HepG2 (cell line): ENCODE measurements at regions not wholly inside any gene's neighbourhood (a gene's known extent, or its start where the extent isn't known, plus 50 kb on each side); places are given as distances from the start of the nearest gene placed in this dataset.

Experiments used
- ATAC-seq: fragments of 200-7000 bp; cut with Tn5 transposase; 3 replicates; pipeline ENCODE4 v1.9.1; 2020; ENCODE audit warnings: mild to moderate bottlenecking, moderate library complexity
- BruUV-seq: library from RNA; stranded (reverse); fragments of 400-500 nt; replicated peaks from 2 replicates; lab custom pipeline; 2021; lab: Mats Ljungman, UMichigan
- CTCF ChIA-PET: fragments of 300-600 bp; formaldehyde crosslinking; extraction: SDS; loops from one replicate; lab custom pipeline; 2021; ENCODE audit warnings: low total read pairs, inconsistent platforms, low intra/inter-chr PET ratio; lab: Yijun Ruan, JAX
- POLR2A ChIA-PET: fragments of 350-600 bp; sonication (Branson Sonifier 250); formaldehyde crosslinking; loops from one replicate; lab custom pipeline; 2020; ENCODE audit warnings: antibody characterized with exemption, inconsistent platforms; lab: Yijun Ruan, JAX
- DNase-seq: peaks from one replicate; pipeline ENCODE4 v3.0.0-alpha.2; 2015; ENCODE audit warnings: low spot score
- FAIRE-seq: peaks from 3 replicates; lab custom pipeline; 2011; peaks lifted over from hg19 to GRCh38; lab: Jason Lieb, UNC
- H2AFZ ChIP-seq: one replicate; pipeline ENCODE4 v1.6.1; 2011; ENCODE audit warnings: low read length, inconsistent platforms
- H3K27ac ChIP-seq: fragments of 300-600 bp; 3 replicates; pipeline ENCODE4 v1.8.0; 2011; ENCODE audit warnings: mixed run types, mild to moderate bottlenecking, mixed read lengths, low read length, inconsistent platforms; ENCODE audit not compliant: insufficient read depth; ENCODE audit errors: extremely low read length
- H3K27me3 ChIP-seq, 2 experiments: fragments of 200-600 bp in 1 of 2; 2 replicates in 1 of 2; 3 replicates in 1 of 2; pipeline versions ENCODE4 v1.6.0 to v1.8.0; 2011; ENCODE audit warnings: low read length in 2 of 2, mild to moderate bottlenecking in 2 of 2, moderate library complexity in 2 of 2, inconsistent platforms in 1 of 2; ENCODE audit not compliant: insufficient read depth in 2 of 2, control insufficient read depth in 1 of 2
- H3K36me3 ChIP-seq, 2 experiments: fragments of 200-600 bp in 1 of 2; replicated peaks in 1 of 2; 2 replicates in 1 of 2; 3 replicates in 1 of 2; pipeline versions ENCODE4 v1.5.1 to v1.8.0; 2011; ENCODE audit warnings: low read length in 2 of 2, inconsistent platforms in 1 of 2; ENCODE audit not compliant: insufficient read depth in 2 of 2, control insufficient read depth in 1 of 2
- H3K4me1 ChIP-seq: 2 replicates; pipeline ENCODE4 v1.5.1; 2012; ENCODE audit warnings: low read length, inconsistent platforms; ENCODE audit not compliant: insufficient read depth
- H3K4me2 ChIP-seq: 2 replicates; pipeline ENCODE4 v1.6.0; 2011; ENCODE audit warnings: low read depth, low read length, inconsistent platforms
- H3K4me3 ChIP-seq, 3 experiments: fragments of 200-600 bp in 1 of 3; sonication (generic), shearing (Covaris generic) in 1 of 3; replicated peaks in 1 of 3; 2 replicates each; pipeline ENCODE4 v1.5.1; 2011 to 2016; ENCODE audit warnings: low read length in 3 of 3, inconsistent platforms in 2 of 3, low read depth in 2 of 3, mild to moderate bottlenecking in 2 of 3, control low read depth in 1 of 3, mixed read lengths in 1 of 3; ENCODE audit not compliant: insufficient read depth in 1 of 3
- H3K79me2 ChIP-seq: one replicate; pipeline ENCODE4 v1.6.1; 2011; ENCODE audit warnings: low read length, inconsistent platforms; ENCODE audit not compliant: insufficient read depth
- H3K9ac ChIP-seq: 2 replicates; pipeline ENCODE4 v1.6.0; 2011; ENCODE audit warnings: mild to moderate bottlenecking, low read depth, low read length, inconsistent platforms; ENCODE audit not compliant: insufficient read depth
- H3K9me3 ChIP-seq: 2 replicates; pipeline ENCODE4 v1.5.1; 2012; ENCODE audit warnings: mild to moderate bottlenecking, low read length
- H4K20me1 ChIP-seq: 2 replicates; pipeline ENCODE4 v1.6.0; 2011; ENCODE audit warnings: inconsistent platforms, mild to moderate bottlenecking, low read length, moderate library complexity; ENCODE audit not compliant: insufficient read depth
- AHR ChIP-seq: IDR thresholded peaks from 2 replicates; pipeline ENCODE4 v1.6.1; 2018; ENCODE audit warnings: missing genetic modification reagents, missing compliant biosample characterization
- BRCA1 ChIP-seq: sonication (generic); formaldehyde crosslinking; IDR thresholded peaks from 2 replicates; pipeline ENCODE4 v1.4.0; 2020; ENCODE audit warnings: missing genetic modification reagents
- BRD4 ChIP-seq: sonication (generic); formaldehyde crosslinking; IDR thresholded peaks from 2 replicates; pipeline ENCODE4 v1.4.0; 2020; ENCODE audit warnings: missing genetic modification reagents
- CBFB ChIP-seq: sonication (generic); formaldehyde crosslinking; IDR thresholded peaks from 2 replicates; pipeline ENCODE4 v1.4.0; 2020; ENCODE audit warnings: missing genetic modification reagents
- CC2D1A ChIP-seq: sonication (generic); formaldehyde crosslinking; IDR thresholded peaks from 2 replicates; pipeline ENCODE4 v1.8.1; 2023; ENCODE audit warnings: mild to moderate bottlenecking, missing genetic modification reagents
- CEBPG ChIP-seq: IDR thresholded peaks from 2 replicates; pipeline ENCODE4 v1.6.1; 2016
- E2F2 ChIP-seq: sonication (generic); formaldehyde crosslinking; IDR thresholded peaks from 2 replicates; pipeline ENCODE4 v1.4.0; 2020; ENCODE audit warnings: missing genetic modification reagents, borderline replicate concordance
- HNRNPH1 ChIP-seq: fragments of 200-400 bp; formaldehyde crosslinking; optimal IDR thresholded peaks from 2 replicates; pipeline ENCODE3; 2017; ENCODE audit warnings: mild to moderate bottlenecking, low read depth, low read length
- HNRNPUL1 ChIP-seq: fragments of 200-400 bp; formaldehyde crosslinking; IDR thresholded peaks from 2 replicates; pipeline ENCODE4 v1.6.1; 2017; ENCODE audit warnings: low read depth, mild to moderate bottlenecking, low read length, moderate library complexity
- KDM6A ChIP-seq: IDR thresholded peaks from 2 replicates; pipeline ENCODE4 v1.6.1; 2016; ENCODE audit warnings: low read depth
- NFIB ChIP-seq: sonication (generic); formaldehyde crosslinking; IDR thresholded peaks from 2 replicates; pipeline ENCODE4 v1.9.0; 2021; ENCODE audit warnings: missing genetic modification reagents, mild to moderate bottlenecking, borderline replicate concordance
- PHF21A ChIP-seq: sonication (generic); formaldehyde crosslinking; IDR thresholded peaks from 2 replicates; pipeline ENCODE4 v1.5.0; 2020; ENCODE audit warnings: mild to moderate bottlenecking, missing genetic modification reagents
- TCF7L2 ChIP-seq: IDR thresholded peaks from 2 replicates; pipeline ENCODE4 v1.6.1; 2011; ENCODE audit warnings: mild to moderate bottlenecking, low read depth, low read length, moderate library complexity
- UBTF ChIP-seq: sonication (generic); formaldehyde crosslinking; IDR thresholded peaks from 2 replicates; pipeline ENCODE4 v1.4.0; 2020; ENCODE audit warnings: mild to moderate bottlenecking, missing genetic modification reagents
- ZNF20 ChIP-seq: sonication (generic); formaldehyde crosslinking; IDR thresholded peaks from 2 replicates; pipeline ENCODE4 v1.4.0; 2020; ENCODE audit warnings: mild to moderate bottlenecking, moderate library complexity, missing genetic modification reagents
- ZNF256 ChIP-seq: sonication (generic); formaldehyde crosslinking; conservative IDR thresholded peaks from 2 replicates; pipeline ENCODE4 v1.4.0; 2020; ENCODE audit warnings: missing genetic modification reagents
- ZNF260 ChIP-seq: sonication (generic); formaldehyde crosslinking; IDR thresholded peaks from 2 replicates; pipeline ENCODE4 v1.4.0; 2020; ENCODE audit warnings: missing genetic modification reagents, low read depth, mild to moderate bottlenecking, borderline replicate concordance
- ZNF580 ChIP-seq: IDR thresholded peaks from 2 replicates; pipeline ENCODE4 v1.6.1; 2016; ENCODE audit warnings: low read depth, borderline replicate concordance
- ZSCAN29 ChIP-seq: sonication (generic); formaldehyde crosslinking; conservative IDR thresholded peaks from 2 replicates; pipeline ENCODE4 v1.4.0; 2020; ENCODE audit warnings: mild to moderate bottlenecking, missing genetic modification reagents
- WGBS: methylation state at CpG from one replicate; pipeline ENCODE4 v1.1.6; 2017; ENCODE audit warnings: low lambda C conversion rate; 5-methylcytosine and 5-hydroxymethylcytosine counted together
- in situ Hi-C: cut with HindIII; loops from 2 replicates; pipeline ENCODE4 v1.10.0; 2017; ENCODE audit warnings: low pct_unique_long_range_greater_than_20kb; ENCODE audit not compliant: extremely low pct_ligation_motif_present
- intact Hi-C: fragments of 100-400 bp; cut with micrococcal nuclease; formaldehyde crosslinking; loops from one replicate; pipeline ENCODE4 v1.10.0; 2022; ENCODE audit not compliant: unreplicated experiment

- CTCF ChIA-PET, result no interaction called here
- H3K9me3 ChIP-seq, result peaks cover 91% of the 10 kb centered on the region
- no peaks in the 10 kb centered on the region for H3K36me3 ChIP-seq
- no peak overlapping the region for H3K4me2 ChIP-seq
- no peaks in the 10 kb centered on the region for H4K20me1 ChIP-seq
- POLR2A ChIA-PET, result no interaction called here
- H3K27ac ChIP-seq, result no peak overlapping the region
- BruUV-seq, result no TSS peak
- in situ Hi-C loops, result no loop called here
- H2AFZ ChIP-seq, result no peak overlapping the region
- WGBS, result 70% methylated on average over 2 of the region's 6 CpGs
- intact Hi-C loops, result no loop called here
- H3K79me2 ChIP-seq, result no peaks in the 10 kb centered on the region
- no peaks in the 10 kb centered on the region for H3K27me3 ChIP-seq
- FAIRE-seq, result no peak
- ATAC-seq, result no peak
- no peak overlapping the region for H3K4me3 ChIP-seq
- H3K4me1 ChIP-seq, result no peaks in the 10 kb centered on the region
- H3K9ac ChIP-seq, result no peak overlapping the region
- no peak for DNase-seq
- no peak for TF ChIP-seq NFIB (CRISPR knock-in tag)
- no peak for TF ChIP-seq TCF7L2
- no peak for TF ChIP-seq KDM6A (CRISPR knock-in tag)
- no peak for TF ChIP-seq HNRNPUL1
- TF ChIP-seq CC2D1A (CRISPR knock-in tag), result no peak
- TF ChIP-seq ZNF260 (CRISPR knock-in tag), result no peak
- no peak for TF ChIP-seq ZNF580
- no peak for TF ChIP-seq BRCA1 (CRISPR knock-in tag)
- no peak for TF ChIP-seq ZNF256 (CRISPR knock-in tag)
- no peak for TF ChIP-seq PHF21A (CRISPR knock-in tag)
- TF ChIP-seq, all 625 proteins: peak for 0
Observed at GRCh38 chr19:30887042-30887441, 462.2 kb downstream of the TSHZ3 start.

GRCh38 chr19:30886222-30886621, 463.0 kb downstream of the TSHZ3 start:
- no peak overlapping the region for H3K4me2 ChIP-seq
- no peaks in the 10 kb centered on the region for H3K36me3 ChIP-seq
- no peaks in the 10 kb centered on the region for H3K79me2 ChIP-seq
- no peaks in the 10 kb centered on the region for H3K27me3 ChIP-seq
- no peak for FAIRE-seq
- no peak for DNase-seq
- POLR2A ChIA-PET, result no interaction called here
- H2AFZ ChIP-seq, result no peak overlapping the region
- peaks cover 92% of the 10 kb centered on the region for H3K9me3 ChIP-seq
- H3K9ac ChIP-seq, result no peak overlapping the region
- in situ Hi-C loops (no loop called here), intact Hi-C loops (no loop called here)
- no peak overlapping the region for H3K4me3 ChIP-seq
- H4K20me1 ChIP-seq, result no peaks in the 10 kb centered on the region
- CTCF ChIA-PET, result no interaction called here
- no peaks in the 10 kb centered on the region for H3K4me1 ChIP-seq
- ATAC-seq, result no peak
- BruUV-seq, result no TSS peak
- WGBS, result no CpG with 5 or more reads among the region's 7 CpGs
- no peak overlapping the region for H3K27ac ChIP-seq
- TF ChIP-seq HNRNPH1 (no peak), UBTF (CRISPR knock-in tag) (no peak), CBFB (no peak), ZNF20 (no peak), ZSCAN29 (CRISPR knock-in tag) (no peak), AHR (CRISPR knock-in tag) (no peak), BRD4 (no peak), E2F2 (no peak), CEBPG (CRISPR knock-in tag) (no peak)
